Fibroblast of the aortic adventitia (primary cell): ENCODE measurements at regions not wholly inside any gene's neighbourhood (a gene's known extent, or its start where the extent isn't known, plus 50 kb on each side); places are given as distances from the start of the nearest gene placed in this dataset.
"Not testable (repeated sequence)": the region's sequence is repeated elsewhere in the genome, so short reads cannot be mapped to it uniquely, and the experiment has no call there.

Experiments used
- DNase-seq: peaks from one replicate; pipeline ENCODE4 v3.0.0-alpha.2; 2010; ENCODE audit warnings: low read depth
- H3K4me3 ChIP-seq: 2 replicates; pipeline ENCODE4 v1.5.1; 2011; ENCODE audit warnings: low read depth, mild to moderate bottlenecking, control low read depth, low read length, moderate library complexity
- TF ChIP-seq, protein P1 (sequence below): IDR thresholded peaks from 2 replicates; pipeline ENCODE4 v1.5.1; 2011; ENCODE audit warnings: mild to moderate bottlenecking, low read length, control low read depth, inconsistent platforms; ENCODE audit not compliant: insufficient read depth

DNA sequence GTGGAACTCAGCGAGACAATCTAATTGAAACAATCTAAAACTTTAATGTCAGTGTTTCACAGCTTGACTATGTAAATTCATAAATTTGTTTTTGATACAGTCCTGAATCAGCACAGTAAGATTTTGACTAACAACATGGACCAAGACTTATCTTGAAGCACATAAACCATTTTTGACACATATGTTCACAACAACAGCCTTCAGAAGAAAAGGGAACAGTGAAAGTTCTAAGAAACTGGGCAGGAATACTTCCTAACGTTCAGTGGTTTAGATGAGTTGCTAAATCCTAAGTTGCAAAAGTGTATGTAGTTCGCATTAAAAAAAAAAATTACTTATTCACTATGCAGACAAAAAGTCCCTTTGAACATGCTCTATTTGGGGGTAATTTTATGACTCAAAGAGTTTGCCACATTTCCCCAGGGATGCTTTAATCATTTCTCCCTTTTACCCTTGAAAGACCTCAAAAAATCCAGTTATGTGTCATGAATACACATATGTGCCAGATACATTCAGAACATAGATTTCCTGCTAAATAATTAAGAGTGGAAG, 120.2 kb downstream of the MRPL39 start:
- TF ChIP-seq, protein P1, sequence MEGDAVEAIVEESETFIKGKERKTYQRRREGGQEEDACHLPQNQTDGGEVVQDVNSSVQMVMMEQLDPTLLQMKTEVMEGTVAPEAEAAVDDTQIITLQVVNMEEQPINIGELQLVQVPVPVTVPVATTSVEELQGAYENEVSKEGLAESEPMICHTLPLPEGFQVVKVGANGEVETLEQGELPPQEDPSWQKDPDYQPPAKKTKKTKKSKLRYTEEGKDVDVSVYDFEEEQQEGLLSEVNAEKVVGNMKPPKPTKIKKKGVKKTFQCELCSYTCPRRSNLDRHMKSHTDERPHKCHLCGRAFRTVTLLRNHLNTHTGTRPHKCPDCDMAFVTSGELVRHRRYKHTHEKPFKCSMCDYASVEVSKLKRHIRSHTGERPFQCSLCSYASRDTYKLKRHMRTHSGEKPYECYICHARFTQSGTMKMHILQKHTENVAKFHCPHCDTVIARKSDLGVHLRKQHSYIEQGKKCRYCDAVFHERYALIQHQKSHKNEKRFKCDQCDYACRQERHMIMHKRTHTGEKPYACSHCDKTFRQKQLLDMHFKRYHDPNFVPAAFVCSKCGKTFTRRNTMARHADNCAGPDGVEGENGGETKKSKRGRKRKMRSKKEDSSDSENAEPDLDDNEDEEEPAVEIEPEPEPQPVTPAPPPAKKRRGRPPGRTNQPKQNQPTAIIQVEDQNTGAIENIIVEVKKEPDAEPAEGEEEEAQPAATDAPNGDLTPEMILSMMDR, result no peak
- H3K4me3 ChIP-seq, result no peak overlapping the region
- DNase-seq, result peak; percentile 9

DNA sequence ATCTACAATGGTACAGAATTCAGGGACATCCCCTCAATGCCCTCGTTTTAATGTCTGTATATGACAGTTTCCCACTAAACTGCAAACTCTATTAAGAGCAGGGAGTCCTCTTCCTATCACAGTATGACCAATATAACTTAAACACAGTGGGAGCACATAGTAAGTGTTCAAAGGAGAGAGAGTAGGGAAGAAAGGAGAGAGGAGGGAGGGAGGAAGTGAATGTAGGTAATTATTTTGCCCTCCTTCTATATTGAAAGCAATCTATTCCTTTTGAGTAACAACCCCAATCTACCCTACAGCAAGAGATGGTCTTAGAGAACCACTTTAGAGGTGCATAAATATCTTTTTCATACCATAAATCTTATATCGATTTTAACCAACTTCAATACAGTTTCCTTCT, 121.4 kb downstream of the MRPL39 start:
- TF ChIP-seq, protein P1, result no peak
- no peak overlapping the region for H3K4me3 ChIP-seq
- DNase-seq, result no peak

DNA sequence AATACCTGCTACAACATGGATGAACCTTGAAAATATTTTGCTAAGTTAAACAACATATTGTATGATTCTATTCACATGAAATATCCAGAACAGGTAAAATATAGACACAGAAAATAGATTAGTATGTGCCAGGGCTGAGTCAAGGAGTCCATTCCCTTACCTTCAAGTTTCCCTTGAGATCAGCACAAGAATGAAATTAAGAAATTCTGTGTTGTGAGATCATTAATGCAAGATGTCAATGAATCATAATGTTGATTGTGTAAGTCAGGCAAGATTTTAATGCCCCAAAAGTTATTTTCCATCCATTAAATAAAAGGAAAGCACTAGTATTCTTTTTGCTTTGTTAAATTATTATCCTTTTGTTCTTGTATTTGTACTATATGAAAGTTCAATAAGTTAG, 139.4 kb downstream of the MRPL39 start:
- no peak overlapping the region for H3K4me3 ChIP-seq
- no peak for DNase-seq
- TF ChIP-seq, protein P1, result no peak

DNA sequence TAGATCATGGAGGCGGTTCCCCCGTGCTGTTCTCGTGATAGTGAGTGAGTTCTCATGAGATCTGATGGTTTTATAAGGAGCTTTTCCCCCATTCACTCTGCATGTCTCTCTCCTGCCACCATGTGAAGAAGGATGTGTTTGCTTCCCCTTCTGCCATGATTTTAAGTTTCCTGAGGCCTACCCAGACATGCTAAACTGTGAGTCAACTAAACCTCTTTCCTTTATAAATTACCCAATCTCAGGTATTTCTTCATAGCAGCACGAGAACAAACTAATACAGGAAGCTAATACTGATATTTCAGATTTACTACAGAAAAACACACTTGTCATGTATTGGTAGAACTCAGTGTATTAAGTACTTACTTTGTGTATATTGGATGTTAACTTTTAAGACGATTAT, 140.2 kb downstream of the MRPL39 start:
- DNase-seq, H3K4me3 ChIP-seq: not testable (repeated sequence)

DNA sequence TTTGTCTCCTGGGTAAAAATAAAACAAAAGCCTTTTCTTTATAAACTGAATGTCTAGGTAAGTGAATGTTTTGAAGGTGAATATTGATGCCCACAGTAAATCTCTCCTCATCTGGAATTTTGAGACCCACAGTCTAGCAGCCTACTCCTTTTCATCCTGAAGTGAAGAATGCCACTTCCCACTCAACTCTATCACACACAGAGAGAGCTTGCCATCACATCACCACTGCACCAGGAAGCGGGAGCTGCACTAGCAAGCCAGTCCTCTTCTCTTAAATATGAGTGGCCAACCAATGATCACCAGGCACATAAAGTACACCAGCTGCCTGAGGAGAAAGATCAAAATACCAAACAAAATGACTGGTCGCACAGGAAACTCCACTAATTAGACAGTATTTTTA, 140.8 kb downstream of the MRPL39 start:
- no peak for DNase-seq
- no peak overlapping the region for H3K4me3 ChIP-seq
- TF ChIP-seq, protein P1, result no peak

DNA sequence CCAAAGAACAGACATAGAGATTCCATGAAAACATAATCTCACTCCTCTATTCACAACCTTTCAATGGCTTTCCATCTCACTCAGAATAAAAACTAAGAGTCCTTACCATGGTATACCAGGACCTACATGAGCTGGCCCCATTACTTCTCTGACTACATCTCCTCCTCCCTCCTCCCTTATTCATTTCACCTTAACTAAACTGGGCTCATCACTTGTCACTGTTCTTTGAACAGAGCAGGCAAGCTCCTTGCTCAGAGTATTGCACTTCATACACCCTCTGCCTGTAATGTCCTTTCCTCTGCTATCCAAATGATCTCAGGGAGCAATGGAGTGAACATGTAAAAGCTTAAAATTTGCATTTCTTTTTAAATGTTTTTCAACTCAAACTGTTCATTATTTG, 142.0 kb downstream of the MRPL39 start:
- TF ChIP-seq, protein P1, result no peak
- no peak overlapping the region for H3K4me3 ChIP-seq

DNA sequence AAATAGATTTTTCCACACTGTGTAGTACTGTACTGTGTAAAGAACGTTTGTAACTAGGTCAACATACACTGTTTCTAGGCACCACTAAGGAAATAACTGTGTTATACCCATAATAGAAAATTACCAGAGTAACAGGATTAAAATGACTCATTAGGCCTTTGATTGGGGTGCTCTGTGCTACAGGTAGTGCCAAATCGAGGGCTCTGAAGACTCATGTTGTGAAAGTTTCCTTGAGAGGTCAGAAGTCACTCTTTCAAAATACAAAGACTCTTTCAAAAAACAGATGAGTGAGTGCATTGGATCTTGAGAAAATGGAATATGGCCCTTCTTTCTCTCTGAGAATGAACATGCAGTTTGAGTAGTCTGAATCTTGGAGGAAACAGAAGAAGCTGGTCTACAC, 143.0 kb downstream of the MRPL39 start:
- TF ChIP-seq, protein P1, result no peak
- no peak overlapping the region for H3K4me3 ChIP-seq
- no peak for DNase-seq

More for the DNA sequence above, 142.0 kb downstream of the MRPL39 start:
- no peak for DNase-seq
